ENCODE measurements at regions not wholly inside any gene's neighbourhood (a gene's known extent, or its start where the extent isn't known, plus 50 kb on each side); places are given as distances from the start of the nearest gene placed in this dataset.

DNA sequence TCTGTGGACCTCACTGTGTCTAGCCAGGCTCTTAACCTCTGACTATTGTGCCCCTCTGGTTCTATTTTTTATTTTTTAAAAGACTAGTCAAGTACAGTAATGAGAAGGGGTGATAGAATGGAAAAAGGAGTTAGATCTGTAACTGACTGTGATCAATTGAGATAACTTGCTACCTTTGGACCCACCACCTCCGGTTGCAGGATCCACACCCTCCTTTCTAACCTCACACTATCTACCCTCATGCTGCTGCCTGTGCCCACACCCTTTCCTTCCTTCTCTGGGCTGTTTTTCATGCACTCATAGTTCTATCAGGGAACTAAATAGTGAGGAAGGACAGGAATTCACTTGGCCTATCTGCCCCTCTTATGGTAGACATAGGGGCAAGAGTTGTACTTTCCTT is 172.3 kb downstream of the KATNIP start:
- TF ChIP-seq POLR2AphosphoS5 (IDR thresholded peaks at IDR 0.05; ENCODE audit: low read depth) (no peak), GABPA (IDR thresholded peaks at IDR 0.05; ENCODE audit: low read depth) (no peak)
- TF ChIP-seq, protein P1, sequence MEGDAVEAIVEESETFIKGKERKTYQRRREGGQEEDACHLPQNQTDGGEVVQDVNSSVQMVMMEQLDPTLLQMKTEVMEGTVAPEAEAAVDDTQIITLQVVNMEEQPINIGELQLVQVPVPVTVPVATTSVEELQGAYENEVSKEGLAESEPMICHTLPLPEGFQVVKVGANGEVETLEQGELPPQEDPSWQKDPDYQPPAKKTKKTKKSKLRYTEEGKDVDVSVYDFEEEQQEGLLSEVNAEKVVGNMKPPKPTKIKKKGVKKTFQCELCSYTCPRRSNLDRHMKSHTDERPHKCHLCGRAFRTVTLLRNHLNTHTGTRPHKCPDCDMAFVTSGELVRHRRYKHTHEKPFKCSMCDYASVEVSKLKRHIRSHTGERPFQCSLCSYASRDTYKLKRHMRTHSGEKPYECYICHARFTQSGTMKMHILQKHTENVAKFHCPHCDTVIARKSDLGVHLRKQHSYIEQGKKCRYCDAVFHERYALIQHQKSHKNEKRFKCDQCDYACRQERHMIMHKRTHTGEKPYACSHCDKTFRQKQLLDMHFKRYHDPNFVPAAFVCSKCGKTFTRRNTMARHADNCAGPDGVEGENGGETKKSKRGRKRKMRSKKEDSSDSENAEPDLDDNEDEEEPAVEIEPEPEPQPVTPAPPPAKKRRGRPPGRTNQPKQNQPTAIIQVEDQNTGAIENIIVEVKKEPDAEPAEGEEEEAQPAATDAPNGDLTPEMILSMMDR (IDR thresholded peaks at IDR 0.05; ENCODE audit: insufficient read depth, low read length) = no peak
- TF ChIP-seq, protein P2, sequence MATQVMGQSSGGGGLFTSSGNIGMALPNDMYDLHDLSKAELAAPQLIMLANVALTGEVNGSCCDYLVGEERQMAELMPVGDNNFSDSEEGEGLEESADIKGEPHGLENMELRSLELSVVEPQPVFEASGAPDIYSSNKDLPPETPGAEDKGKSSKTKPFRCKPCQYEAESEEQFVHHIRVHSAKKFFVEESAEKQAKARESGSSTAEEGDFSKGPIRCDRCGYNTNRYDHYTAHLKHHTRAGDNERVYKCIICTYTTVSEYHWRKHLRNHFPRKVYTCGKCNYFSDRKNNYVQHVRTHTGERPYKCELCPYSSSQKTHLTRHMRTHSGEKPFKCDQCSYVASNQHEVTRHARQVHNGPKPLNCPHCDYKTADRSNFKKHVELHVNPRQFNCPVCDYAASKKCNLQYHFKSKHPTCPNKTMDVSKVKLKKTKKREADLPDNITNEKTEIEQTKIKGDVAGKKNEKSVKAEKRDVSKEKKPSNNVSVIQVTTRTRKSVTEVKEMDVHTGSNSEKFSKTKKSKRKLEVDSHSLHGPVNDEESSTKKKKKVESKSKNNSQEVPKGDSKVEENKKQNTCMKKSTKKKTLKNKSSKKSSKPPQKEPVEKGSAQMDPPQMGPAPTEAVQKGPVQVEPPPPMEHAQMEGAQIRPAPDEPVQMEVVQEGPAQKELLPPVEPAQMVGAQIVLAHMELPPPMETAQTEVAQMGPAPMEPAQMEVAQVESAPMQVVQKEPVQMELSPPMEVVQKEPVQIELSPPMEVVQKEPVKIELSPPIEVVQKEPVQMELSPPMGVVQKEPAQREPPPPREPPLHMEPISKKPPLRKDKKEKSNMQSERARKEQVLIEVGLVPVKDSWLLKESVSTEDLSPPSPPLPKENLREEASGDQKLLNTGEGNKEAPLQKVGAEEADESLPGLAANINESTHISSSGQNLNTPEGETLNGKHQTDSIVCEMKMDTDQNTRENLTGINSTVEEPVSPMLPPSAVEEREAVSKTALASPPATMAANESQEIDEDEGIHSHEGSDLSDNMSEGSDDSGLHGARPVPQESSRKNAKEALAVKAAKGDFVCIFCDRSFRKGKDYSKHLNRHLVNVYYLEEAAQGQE (IDR thresholded peaks at IDR 0.05; ENCODE audit: insufficient replicate concordance, low read depth) = no peak

Measured in HL-60 (cell line).